ENCODE measurements at regions not wholly inside any gene's neighbourhood (a gene's known extent, or its start where the extent isn't known, plus 50 kb on each side); places are given as distances from the start of the nearest gene placed in this dataset.
"Not testable (repeated sequence)": the region's sequence is repeated elsewhere in the genome, so short reads cannot be mapped to it uniquely, and the experiment has no call there.

DNA sequence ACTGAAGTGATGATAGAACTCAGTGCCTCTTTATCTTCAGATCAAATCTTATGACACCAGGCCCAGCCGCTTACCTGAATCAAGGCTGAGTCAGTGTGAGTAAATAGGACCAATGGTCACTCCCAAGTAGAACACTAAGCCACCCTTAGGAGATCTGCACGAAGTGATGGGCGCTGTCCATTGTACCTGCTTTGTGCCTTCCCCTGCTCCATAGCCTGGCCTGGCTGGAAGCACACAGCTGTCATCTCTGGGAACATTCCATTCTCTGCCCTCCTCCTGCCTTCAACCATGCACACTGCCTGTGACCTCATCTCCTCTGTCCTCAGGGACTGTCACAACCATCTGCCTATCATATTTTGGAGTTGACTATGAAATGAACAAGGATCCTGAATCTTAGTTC is 279.5 kb upstream of the ASIC2 start:
- DNase-seq, result no peak

DNA sequence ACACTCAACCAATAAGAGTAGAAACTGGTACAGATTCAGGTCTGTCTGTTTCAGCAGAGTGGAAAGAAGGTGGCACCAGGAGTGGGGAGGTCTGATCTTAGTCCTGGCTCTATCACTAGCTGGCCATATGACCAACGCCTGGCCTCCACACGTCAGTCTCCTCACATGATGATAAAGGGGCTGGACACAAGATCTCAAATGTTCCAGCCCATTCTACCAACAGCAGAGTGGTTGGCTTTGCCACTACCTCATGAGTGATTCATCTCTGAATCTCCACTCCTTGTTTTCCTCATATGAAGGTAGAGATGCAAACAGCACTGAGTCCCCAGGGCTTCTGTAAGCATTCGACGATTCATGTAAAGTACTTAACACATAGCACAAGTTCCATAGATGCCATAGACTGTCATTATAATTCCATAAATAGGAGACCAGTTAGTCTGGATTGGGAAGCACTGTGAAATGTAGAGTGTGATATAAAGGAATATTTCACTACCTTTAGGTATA is 281.9 kb upstream of the ASIC2 start:
- no peak for DNase-seq

DNA sequence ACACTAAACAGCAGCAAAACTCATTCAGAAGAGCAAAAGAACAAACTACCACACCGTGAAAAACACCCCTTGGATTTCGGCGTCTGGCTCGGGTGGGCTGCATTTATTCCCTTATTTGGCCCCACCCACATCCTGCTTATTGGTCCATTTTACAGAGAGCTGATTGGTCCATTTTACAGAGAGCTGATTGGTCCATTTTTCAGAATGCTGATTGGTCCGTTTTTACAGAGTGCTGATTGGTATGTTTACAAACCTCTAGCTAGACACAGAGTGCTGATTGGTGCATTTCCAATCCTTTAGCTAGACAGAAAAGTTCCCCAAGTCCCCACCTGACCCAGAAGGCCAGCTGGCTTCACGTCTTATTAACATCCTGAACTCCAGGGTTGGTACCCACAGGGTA is 286.6 kb upstream of the ASIC2 start:
- DNase-seq, result not testable (repeated sequence)

GRCh38 chr17:33580215-33580614 is 287.1 kb upstream of the ASIC2 start:
- DNase-seq, result no peak

DNA sequence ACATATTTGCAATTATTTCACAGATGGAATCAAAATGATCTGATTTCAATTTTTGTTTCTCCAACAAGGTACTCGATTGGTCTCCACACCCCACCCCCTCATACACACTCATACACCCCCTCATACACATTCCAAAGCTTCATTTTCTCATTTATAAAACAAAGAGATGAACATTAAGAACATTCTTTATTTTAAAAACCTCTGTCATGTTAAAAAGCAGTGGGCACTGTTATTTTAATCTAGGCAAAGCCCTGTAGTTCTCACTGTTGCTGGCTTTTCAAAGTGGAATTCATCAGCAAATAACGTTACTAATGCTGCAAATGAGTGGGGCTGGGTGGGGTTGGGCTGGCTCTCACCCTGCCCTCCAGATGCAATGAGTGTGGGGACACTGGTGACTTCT is 289.6 kb upstream of the ASIC2 start:
- no peak for DNase-seq

- no peak for DNase-seq
Observed at GRCh38 chr17:33583518-33584417, 290.7 kb upstream of the ASIC2 start.

- no peak for DNase-seq
Observed at GRCh38 chr17:33593991-33594390, 300.9 kb upstream of the ASIC2 start.

GRCh38 chr17:33595828-33596227 is 302.7 kb upstream of the ASIC2 start:
- DNase-seq, result no peak

DNA sequence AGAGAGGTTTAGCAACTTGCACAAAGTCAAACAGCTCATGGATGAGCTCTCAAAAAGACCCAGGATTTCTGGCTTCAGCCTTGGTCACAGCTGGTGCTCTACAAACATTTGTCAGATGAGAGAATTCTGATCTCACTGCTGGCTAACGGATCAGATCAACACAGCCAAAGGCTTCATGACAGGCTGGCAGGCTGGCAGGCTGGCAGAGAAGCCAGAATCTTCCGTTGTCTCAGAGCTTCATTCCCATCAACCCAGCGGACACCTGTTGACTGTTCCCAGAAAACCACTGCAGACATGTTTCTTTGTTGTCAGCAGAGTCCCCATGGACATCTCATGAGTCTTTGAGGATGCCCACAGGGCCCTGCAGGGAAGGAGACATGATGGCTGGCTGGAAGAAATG is 303.8 kb upstream of the ASIC2 start:
- DNase-seq, result no peak

GRCh38 chr17:33598797-33599196 is 305.7 kb upstream of the ASIC2 start:
- DNase-seq, result no peak

DNA sequence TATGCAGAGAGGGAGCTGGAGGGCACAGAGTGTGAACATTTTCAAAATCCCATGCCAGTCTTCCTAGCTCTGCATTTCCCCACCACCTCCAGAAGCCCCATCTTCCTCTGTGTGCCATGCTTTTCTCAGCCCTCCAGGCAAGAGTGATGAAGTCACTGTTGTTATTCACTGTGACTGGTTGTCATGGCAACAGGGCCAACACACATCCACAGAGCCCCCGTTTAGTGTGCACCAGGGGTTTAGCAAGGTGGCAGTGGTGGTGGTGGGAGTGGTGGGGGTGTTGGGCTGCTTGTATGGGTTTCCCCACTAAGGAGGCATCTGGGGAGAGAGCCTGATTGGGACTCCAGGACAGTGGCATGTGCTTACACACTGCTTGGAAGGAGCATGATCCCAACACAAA is 309.9 kb upstream of the ASIC2 start:
- DNase-seq, result no peak

DNA sequence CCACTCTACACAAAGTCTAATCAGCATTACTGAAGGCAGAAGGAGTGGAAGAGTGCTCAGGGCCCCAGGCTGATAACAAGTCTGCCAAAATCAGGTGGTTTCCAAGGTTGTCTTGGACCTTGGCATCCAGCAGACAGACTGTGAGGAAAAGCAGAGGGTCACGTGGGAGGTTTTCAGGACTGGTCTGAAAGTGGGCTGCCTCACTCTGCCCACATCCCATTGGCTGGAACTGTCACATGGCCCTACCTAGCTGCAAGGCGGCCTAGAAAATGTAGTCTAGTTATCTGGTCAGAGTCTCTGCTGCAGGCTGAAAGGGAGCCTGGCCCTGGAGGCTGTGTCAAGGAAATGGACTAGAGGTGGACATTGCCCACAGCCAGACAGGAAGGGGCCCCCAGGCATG is 310.7 kb upstream of the ASIC2 start:
- no peak for DNase-seq

- DNase-seq, result no peak
Observed at GRCh38 chr17:33611532-33611931, 318.4 kb upstream of the ASIC2 start.

GRCh38 chr17:33615861-33616260 is 322.8 kb upstream of the ASIC2 start:
- DNase-seq, result no peak

GRCh38 chr17:33623841-33624240 is 330.7 kb upstream of the ASIC2 start:
- no peak for DNase-seq

DNA sequence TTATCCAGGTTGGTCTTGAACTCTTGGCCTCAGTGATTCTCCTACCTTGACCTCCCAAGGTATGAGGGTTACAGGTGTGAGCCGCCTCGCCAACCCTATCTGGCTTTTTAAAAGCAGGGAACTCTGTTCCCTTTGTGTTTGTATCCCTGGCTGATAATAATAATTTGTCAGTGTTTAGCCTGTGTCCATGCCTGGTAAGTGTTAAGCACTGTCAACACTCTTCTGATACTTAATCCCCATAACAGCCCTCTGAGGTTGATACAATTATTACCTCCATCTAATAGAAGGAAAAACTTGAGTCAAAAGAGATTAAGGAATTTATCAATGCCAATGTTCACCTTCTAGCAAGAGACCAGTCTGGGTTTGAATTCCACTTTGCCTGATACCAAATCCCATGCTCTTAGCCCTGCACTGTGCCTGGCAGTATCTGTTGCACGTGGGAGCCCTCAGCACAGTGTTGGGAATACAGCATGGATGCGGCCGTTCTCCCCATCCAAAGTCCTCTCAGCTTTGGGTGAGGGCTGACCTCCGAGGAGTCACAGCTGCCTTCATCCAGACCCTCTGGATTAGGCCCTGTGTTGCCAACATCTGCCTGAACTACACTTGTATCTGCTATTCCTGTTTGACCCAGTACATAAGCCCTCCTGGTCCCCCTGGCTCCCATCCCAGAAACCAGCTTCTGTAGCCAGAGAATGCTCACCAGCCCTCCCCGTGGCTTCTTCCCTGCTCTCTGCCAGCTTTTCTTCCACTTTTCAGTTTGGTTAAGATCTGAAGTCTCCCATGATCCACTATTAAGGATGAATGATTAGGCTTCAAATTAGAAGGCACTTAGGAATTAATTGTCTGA is 335.6 kb upstream of the ASIC2 start:
- DNase-seq, result no peak

DNA sequence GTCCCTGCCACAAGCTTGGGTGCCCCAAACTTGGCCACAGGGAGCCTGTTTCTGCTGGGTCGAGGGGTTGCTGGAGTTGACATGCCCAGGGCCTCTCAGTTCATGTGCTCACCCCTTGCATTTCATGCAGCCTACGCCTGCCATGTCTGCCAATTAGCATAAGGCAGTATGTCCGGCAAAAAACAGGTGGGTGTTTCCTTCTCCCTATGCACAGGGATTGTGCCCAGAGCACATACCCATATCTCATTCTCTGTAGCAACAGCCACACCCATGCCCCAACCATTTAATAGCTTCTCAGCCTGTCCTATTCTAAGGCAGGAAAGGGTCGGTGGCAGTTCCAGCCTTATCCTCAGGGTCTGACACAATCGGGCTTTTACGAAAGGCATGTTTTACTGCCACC is 340.4 kb upstream of the ASIC2 start:
- DNase-seq, result no peak

GRCh38 chr17:33637534-33637933 is 344.4 kb upstream of the ASIC2 start:
- no peak for DNase-seq

- no peak for DNase-seq
Observed at GRCh38 chr17:33639103-33639880, 346.2 kb upstream of the ASIC2 start.

DNA sequence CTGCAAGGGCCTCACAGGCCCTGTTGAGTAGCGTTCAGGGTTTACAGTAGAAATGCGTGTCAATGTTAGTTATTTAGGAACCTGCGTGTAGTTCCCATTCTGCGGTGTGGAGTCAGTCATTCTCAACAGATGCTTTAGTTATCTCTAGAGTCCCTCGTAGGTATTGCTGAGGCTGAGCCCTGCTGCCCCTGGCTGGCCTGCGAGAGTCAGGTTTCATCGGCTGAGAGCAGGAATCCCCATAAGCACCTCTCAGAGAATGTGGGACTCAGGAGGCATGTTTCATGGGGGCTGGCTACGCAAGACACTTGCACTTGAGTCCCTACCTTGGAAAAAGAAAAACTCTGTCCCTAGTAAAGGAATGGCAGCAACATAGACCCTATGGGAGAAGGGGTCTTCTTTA is 347.5 kb upstream of the ASIC2 start:
- DNase-seq, result no peak

GRCh38 chr17:33642002-33642401 is 348.9 kb upstream of the ASIC2 start:
- DNase-seq, result no peak

DNA sequence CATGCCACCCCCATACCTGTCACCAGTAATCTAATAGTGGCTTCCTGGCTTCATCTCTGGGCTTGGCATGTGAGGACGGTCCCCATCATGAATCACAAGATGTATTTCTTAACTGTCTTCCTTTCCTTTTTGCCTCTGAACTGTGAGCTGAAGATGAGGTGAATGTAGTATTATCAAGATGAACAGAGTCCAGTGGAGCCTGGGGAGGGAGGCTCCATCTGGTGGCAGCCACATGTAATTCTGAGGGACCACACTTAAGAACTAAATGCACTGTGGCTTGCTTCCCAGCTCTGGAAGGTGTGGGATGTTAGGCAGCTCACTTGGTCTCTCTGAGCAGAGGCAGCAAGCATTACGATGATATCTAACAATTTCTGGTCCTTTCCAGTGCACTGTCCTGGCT is 354.9 kb upstream of the ASIC2 start:
- peak in 1 of 2 experiments; percentile 16 for DNase-seq

- DNase-seq, result no peak
Observed at GRCh38 chr17:33650304-33650703, 357.2 kb upstream of the ASIC2 start.

Data from SHP77 (cell line).